ENCODE measurements at regions not wholly inside any gene's neighbourhood (a gene's known extent, or its start where the extent isn't known, plus 50 kb on each side); places are given as distances from the start of the nearest gene placed in this dataset.

DNA sequence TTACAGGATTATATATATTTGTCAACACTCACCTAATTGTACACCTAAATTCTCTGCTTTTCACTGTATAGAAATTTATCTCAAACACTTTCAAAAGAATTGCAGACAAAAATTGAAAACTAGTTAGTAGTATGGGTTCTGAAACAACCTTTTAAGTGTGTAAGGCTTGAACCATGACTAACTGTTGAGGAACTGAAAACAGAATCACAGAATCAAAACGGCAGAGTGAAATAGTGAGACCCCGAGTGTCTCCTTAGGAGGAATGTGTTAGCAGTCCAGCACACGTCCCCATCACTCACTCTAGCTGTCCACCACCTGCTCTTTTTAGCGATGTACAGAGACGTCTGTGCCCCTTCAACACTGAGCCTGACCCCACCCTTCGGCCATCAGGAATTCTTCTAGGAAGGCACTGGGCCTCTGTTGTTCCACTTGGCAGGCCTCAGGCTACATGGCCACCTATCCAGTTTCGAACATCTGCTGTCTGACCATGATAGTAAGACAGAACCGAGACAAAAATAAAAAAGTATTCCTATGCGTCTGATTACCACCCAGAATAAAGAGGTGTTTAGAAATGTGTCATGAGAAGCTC is 227.4 kb downstream of the C6orf118 start:
- DNase-seq: no peak

DNA sequence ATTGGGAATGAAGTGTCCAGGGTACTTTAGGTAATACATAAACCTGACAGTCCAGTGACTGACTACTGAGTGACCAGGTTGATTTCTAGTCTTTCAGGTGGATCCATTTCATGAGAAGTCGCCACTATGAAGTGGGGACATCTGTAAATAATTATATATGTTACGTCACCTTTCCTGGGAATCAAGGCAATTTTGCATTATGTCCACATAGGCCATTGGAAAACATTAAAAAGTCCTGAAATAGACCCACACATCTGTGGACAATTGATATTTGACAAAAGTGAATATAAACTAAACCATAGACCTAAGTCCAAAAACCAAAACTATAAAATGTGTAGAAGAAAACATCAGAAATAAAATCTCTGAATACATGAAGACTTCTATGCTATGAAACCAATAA is 231.5 kb downstream of the C6orf118 start:
- no peak for DNase-seq

DNA sequence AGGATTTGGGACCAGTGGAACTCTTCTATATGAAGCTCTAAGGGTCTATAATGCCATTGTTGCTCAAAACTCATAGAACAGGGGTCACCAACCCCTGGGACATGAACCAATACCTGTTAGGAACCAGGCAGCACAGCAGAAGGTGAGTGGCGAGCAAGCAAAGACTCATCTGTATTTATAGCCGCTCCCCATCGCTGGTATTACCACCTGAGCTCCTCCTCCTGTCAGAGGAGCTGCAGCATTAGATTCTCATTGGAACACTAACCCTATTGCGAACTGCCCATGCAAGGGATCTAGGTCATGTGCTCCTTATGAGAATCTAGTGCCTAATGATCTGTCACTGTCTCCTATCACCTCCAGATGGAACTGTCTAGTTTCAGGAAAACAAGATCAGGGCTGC is 237.5 kb downstream of the C6orf118 start:
- no peak for DNase-seq

DNA sequence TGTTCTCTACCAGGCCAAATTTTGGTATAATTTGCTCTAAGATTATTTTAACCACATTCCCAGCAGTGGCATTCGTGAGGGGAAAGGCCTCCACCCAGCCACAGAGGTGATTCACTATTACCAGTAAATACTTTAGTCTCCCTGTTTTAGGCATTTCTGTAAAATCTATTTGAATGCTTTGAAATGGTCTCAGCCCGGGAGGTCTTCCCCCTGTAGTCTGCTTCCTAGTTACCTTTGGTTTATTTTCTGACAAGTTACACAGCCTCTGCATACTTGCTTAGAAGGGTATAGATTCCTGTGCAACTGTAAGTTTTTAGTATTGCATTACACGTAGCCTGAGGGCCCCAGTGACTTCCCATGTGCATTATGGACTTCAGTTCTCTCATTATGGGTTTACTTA is 248.7 kb downstream of the C6orf118 start:
- DNase-seq: no peak

DNA sequence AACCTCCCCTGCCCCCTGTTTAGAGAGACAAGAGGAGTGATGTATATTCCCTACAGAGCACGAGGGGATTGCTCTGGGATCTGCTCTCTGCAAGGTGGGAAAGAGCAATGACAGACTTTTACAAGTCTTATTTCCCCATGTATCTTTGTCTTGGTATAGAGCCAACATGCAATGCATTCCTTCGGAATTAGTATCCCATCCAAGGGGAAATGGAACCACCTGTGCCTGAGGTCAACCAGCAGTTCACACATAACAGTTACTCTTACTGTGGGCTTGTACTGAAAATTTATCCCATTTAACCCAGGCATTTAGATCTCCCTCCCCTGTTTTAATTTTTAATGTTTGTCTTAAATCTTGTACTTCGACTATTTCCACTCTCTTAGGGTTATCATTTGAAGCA is 250.4 kb downstream of the C6orf118 start:
- no peak for DNase-seq

DNA sequence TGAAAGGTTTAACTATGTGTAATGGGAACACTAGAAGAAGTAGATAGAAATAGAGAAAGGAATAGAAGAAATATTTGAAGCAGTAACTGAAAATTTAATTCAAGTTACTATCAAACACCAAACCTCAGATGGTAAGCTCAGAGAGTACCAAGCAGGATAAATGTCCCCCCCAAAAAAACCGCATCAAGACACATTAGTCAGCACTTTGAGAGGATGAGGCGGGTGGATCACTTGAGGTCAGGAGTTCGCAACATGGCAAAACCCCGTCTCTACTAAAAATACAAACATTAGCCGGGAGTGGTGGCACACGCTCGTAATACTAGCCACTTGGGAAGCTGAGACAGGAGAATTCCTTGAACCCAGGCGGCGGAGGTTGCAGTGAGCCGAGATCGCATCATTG is 253.1 kb downstream of the C6orf118 start:
- no peak for DNase-seq

DNA sequence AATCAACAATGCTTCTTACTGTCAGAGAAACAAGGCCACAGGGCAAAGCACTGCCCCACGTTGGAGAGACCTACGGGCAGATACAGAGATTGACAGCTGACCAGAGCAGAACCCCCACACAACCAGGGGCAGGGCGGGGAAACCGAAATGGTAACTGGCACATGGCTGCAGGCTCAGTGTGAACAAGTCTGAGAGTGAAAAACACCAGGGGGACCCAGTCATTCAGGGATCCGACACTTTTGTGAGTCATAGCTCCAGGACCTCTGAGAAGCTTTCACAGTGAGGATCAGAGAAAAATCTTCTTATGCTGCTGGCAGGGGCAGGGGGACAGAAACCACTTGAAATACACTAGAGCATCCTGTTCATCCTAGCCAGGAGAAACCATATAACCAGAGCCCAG is 254.2 kb downstream of the C6orf118 start:
- DNase-seq: no peak

DNA sequence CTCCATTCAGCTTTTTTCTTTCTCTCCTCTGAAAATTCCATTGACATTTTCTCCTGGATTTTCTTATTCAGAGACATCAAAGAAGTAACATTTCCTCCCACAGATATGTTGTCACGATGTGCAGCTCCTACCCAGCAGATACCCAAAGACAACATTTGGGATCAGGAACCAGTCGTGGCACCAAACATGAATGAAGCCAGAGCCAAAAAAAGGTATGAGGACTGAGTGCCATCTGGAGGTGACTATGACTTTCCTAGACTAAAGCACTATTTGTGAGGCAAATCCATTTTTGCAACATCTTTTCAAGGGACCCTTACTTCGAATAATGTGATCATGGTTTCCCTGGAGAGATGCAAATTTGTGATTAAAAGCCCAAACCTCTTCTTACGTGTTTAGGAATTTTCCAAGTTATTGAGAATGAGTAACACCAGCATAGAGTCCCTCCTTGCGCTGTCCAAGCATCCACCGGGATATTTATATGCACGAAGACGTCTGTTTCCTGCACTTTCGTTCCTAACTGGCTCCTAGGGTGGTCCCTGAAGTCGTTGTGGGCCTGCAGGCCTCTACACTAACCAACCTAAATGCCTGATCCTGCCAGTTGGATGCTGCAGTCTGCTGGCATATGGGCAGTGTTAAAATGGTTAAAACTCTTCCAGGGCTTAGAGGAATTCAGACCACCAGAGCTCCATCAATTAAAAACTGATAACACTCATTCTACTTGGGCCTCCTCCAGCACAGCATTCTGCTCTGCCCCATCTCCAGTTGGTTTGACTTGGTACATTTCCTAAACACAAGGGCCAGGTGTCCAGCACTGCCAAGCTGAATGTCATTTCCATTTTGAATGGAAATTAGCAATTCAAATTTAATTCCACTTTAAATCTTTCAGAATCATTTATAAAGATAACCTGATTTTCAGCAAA is 256.6 kb downstream of the C6orf118 start:
- no peak for DNase-seq

DNA sequence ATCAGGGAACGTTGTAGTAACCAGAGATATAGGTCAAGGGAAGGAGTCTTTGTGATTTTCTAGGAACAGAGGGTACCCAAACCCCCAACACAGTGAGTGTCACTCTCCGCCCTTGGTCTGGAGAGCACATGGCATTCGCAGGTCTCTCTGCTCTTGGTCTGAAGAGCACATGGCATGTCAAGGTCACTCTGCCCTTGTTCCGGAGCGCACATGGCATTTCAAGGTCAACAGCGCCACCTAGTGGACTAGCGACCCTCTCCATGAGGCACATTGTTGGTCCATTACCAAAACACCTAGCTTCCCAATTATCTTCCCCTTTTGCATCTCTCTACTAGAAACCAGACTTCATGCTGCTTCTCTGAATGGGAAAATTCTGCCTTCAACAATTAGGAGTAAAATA is 260.0 kb downstream of the C6orf118 start:
- no peak for DNase-seq

DNA sequence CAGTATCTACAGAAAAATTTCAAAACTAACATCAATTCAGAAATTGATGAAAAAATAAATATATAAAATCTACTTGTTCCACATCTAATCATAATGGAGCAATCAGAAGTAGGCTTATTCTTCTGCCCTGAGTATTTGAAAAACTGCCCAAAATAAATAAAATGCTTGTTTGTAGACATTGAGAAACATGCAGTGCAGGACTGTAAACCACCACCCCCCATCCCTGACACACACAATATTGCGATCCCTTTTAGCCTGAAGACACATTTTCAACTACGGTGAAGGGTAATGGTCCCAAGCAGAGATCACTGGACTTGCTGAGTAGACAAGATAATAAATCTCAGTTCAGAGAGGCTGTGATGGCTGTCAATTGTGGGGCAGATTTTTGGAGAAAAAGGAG is 261.5 kb downstream of the C6orf118 start:
- no peak for DNase-seq

DNA sequence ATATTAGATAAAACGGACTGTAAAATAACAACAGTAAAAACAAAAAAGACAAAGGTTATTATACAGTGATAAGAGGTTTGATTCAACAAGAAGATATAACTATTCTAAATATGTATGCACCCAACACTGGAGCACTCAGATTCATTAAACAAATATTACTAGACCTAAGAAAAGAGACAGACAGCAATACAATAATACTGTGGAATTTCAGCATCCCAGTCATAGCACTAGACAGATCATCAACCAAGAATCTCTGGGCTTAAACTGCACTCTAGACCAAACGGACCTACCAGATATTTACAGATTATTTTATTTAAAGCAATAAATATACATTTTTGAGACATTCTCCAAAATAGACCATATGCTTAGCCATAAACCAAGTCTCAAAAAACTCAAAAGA is 263.8 kb downstream of the C6orf118 start:
- no peak for DNase-seq

DNA sequence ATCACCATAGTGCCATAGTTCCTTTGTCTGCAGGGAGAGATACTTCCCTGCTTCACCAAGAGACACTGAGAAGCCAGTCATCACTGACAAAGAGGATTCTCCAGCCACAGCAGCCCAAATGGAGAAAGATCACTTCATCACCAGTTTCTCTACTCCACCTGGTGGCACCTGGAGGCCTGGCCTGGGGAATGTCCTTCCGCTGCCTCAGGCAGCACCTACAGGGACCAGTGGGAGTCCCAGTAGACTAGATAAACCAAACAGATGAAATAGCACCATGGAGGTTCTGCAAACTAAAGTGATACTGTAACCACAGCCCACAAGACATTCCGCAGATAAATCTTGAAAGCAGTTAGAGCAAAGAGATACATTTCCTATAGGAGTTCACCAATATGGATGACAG is 266.5 kb downstream of the C6orf118 start:
- DNase-seq: no peak

DNA sequence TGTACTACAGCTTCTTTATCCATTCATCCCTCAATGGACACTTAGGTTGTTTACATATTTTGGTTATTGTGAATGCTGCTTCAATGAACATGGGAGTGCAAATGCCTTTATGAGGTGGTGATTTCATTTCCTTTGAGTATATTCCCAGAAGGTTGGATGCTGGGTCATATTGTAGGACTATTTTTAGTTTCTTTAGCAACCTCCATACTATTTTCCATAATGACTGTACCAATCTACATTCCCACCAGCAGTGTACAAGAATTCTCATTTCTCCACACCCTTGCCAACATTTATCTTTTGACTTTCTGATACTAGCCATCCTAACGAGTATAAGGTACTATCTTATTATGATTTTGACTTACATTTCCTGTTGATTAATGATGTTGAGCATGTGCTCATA is 269.0 kb downstream of the C6orf118 start:
- DNase-seq: no peak

DNA sequence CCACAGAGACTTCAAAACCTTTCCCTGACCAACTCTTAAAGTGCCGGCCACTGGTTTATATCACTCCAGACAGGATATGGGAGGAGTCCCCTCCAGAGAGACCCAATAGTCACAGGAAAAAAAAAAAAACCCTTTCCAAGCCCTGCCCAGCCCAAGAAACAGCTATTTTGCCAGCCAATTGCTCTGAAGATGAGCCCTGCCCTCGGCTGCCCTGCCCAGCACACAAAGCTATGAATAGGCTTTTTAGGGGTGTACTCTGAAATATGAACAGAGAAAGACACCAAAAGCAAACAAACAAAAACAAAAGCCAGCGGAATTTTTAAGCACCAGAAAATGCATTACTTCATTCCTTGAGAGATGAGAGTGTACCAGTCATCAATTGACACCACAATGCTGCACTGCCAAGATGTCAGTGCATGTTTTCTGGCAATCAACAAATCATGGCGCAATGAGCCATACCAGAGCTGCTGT is 275.1 kb downstream of the C6orf118 start:
- DNase-seq: no peak

DNA sequence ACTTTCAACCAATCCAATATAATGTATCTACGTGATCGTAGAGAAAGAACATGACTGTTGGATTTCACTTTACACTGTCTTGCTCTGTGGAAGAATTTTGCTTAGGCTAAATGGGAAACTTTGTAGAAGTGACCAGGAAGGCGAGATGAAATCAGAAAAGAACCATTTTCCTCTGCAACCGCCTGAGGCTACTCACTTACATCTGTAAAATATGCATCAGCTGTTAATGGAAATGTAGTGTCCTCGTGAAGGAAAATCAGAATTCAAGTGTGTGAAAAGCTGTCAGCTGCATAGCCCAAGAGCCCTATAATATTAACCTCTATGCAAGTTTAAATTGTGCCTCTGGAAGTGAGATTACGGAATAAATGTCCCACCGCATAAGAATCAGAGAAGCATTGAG is 277.9 kb downstream of the C6orf118 start:
- DNase-seq: no peak

DNA sequence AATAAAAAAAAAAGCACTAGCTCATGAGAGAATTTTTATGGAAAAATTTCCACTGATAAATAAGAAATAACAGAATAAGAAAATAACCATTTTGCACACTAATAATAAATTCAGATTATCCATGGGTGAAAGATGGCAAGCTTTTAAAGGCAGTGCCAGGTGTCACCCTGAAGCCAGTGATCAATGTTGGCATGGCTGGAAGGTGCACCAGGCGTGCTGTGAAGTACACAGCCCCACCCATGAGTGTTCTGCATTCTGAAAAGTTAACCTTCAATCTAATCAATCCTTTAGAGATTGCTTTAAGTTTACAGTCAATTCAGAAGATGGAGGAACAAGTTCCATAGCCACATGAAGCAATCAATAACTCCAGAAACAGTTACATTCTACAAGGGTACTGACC is 284.4 kb downstream of the C6orf118 start:
- DNase-seq: no peak

DNA sequence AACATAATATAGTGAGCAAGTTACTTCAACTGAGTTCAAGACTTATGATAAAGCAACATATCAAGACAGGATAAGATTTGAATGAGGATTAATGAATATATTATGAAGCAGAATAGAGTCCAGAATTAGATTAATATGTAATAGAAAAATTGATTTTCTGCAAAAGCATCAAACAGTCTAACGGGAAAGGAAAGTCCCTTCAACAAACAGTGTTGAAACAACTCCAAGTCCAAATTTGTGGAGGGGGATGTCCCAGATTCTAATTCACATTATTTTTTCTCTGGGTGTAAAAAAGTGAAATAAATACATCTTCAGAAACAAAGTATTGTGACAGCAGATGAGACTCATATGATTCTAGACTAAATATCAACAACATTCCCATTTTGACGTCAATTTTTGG is 289.7 kb downstream of the C6orf118 start:
- DNase-seq: no peak

DNA sequence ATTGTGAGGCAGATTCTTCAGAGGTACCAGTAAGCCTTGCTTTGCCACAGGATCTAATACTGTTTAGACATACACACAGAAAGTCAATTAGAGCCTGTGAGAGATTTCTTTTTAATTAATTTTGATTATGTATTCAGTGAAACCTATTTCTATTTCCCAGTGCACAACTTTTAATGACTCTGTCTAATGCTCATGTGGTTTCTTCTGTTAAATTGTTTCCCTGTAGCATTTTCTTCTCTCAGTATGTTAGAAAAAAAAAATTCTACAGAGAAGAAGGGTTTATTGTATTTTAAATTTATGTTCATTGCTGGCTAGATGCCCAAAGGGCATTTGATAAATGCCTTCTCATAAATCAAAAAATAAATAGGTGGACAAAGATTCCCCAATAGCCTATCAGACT is 293.7 kb downstream of the C6orf118 start:
- no peak for DNase-seq

DNA sequence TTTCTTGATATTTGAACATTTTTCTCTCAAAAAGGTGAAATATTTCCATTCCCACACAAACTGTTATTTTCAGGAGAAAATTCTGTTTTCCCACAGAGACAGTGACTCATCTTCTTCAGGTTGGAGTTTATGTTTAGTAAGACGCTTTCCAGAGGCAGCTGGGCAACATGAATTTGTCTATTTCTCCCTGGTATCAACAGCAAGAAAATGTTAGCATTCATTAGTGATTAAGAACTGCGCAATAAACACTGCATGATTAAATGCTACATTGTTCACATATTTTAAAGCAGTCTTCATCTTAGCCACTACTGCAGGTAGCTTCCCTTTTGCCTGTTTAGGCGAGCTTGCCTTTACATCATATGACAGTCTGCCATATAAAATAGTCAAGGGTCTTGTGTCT is 295.7 kb downstream of the C6orf118 start:
- no peak for DNase-seq

DNA sequence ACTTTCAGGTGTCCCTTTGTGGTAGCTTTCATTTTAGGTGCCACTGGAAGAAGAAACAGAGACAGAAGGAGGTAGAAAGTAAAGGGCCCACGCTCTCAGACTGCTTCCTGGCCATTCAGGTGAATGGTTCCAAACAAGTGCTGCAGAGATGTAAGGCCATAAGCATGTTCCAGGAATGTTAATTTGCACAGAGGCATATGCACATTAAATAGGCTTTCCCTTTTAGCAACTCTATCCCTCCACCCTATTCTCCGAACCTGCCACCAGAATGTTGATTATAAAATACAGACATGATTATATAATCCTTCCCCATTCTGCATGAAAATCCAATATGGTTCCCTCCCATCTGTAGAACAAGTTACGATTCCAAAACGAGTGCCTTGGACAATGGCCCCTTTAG is 297.2 kb downstream of the C6orf118 start:
- DNase-seq: no peak

DNA sequence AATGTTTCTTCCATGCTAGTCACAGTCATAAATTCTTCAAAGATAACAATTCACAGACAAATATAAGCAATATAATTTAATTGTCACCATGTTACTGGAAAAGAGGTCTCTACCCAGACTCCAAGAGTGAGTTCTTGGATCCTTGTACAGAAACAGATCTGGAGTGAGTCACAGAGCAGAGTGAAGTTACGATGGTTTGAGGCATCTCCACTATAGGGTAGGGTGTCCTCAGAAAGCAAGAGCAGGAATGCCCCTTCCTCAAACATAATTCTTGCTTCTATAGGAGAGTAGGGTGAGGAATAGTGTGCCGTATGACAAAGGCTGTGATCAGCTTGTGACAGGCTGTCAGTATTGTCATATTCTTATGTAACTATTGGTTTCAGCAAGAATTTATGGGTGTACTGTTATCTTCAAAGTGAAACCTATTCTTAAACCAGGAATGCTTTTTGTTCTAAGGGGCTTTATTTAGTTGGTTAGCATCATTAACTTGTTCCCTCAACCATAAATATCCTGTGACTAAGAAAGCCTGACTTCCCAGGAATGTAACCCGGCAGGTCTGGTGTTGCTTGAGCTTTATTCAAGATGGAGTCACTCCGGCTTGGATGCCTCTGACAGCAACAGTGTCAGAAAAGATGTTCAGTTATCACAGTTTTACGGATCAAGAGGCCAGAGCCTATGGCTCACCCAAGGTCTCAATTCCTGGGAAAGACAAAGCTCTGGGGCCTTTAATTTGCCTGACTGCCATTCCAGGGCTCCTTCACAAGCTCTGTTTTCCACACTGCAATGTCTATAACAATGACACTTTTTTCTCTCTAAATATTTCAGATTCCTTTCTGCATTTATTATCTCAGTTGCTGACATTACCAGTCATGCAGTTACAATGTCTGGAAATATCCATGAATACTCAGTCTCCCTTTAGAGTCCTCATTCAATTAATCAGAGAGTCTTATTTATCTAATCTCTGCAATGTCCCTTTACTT is 298.6 kb downstream of the C6orf118 start:
- DNase-seq: no peak

DNA sequence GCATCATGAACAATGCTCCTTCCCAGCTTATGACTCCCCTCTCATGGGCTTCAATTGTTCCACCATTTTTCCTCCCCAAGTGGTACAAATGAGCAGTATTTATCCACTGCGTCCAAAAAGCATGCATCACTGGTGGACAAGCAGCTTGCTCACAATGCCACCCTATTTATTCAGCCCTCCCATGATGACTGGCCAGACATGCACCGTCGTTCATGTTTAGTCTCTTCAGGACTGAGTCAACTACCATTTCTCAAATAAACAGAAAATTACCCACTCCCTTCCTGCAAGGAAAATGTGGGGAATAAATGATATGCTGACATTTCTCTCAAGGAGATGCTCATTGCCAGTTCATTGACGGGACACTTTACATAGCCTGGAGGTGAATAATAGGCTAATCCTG is 300.4 kb downstream of the C6orf118 start:
- DNase-seq: no peak

DNA sequence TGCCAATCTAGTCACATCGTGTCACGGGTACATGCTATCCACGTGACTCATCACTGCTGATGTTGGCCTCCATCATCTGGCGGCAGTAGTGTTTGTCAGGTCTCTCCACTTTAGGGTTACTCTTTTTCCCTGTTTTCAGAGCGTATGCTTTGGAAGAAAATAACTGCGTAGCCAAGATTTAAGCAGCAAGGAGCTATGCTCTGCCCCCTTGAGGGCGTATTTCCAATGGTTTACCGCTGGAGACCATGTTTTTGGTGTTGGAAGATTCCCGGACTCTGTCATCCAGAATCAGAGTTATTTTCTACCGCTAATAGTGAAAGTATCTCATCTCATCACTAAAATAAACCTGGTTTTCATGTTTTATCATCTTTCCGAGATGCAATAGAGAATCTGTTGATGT is 306.5 kb downstream of the C6orf118 start:
- DNase-seq: no peak

Measured in central memory CD4-positive, alpha-beta T cell (primary cell).